Heart left ventricle (tissue), 13 donors: ENCODE measurements at regions not wholly inside any gene's neighbourhood (a gene's known extent, or its start where the extent isn't known, plus 50 kb on each side); places are given as distances from the start of the nearest gene placed in this dataset.

ENCODE experiments used
- POLR2A ChIP-seq, 2 donors: fragments of 450-650 bp; IDR thresholded peaks; one replicate each; pipeline ENCODE4 v1.6.1; 2017; ENCODE audit warnings: antibody characterized with exemption in 2 of 2, mild to moderate bottlenecking in 2 of 2, moderate library complexity in 2 of 2
- TF ChIP-seq, protein P1 (sequence below), 12 donors: fragments of 200-600 bp; sonication (generic) in 4 of 12; IDR thresholded peaks; one replicate each; pipeline versions ENCODE4 v1.5.0 to v1.8.0; 2018 to 2022; ENCODE audit warnings: antibody characterized with exemption in 12 of 12, mild to moderate bottlenecking in 5 of 12
- donor health status: ischemic (EF 13 %, LVEDD 7.1; RV severe dilation, severe dysfunction).
- donor health status: DM: no; HTN: yes; CAD: no.
- donor health status: DM: no; HTN: no; CAD: no.
- donor health status: ischemic (EF 25% LVEDD 6.9; RV normal size, moderate dysfunction).
- donor health status: ischemic (EF 25% LVEDD 5.7; RV mildly dilated, moderate dysfunction).
- donor health status: ischemic (EF 35%, LVEDD 5.7; RV mildly dilated, moderate dysfunction).
- donor health status: nonischemic (EF 11% LVEDD 7.7; RV severe dilation, severe dysfunction).
- donor health status: DM: yes; HTN: yes; CAD: no.
- donor health status: PGD.
- donor health status: ischemic (EF 29% LVEDD 5.4; RV normal size, mild dysfunction).
- donor health status: nonischemic (EF 23%, LVEDD 6.1; RV moderate dilation, normal function).

DNA sequence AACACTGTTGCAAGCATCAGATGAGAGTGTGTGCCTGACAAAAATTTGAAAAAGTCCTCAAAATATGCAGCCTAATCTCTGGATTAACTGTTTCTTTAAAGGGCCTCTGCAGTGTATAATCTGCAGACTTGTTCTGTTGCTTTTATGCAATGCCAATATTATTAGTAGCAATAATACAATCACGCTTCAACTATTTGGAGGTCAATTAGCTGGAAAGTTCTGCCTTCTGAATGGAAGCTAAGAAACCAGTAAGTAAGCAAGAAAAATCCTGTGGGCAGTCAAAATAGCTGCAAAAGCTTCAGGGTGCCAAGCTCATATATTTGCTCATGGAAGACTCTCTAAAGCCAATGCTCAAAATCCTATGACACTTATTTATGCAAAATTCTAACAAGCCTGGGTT, 153.2 kb upstream of the NR2F2 start:
- TF ChIP-seq, protein P1, sequence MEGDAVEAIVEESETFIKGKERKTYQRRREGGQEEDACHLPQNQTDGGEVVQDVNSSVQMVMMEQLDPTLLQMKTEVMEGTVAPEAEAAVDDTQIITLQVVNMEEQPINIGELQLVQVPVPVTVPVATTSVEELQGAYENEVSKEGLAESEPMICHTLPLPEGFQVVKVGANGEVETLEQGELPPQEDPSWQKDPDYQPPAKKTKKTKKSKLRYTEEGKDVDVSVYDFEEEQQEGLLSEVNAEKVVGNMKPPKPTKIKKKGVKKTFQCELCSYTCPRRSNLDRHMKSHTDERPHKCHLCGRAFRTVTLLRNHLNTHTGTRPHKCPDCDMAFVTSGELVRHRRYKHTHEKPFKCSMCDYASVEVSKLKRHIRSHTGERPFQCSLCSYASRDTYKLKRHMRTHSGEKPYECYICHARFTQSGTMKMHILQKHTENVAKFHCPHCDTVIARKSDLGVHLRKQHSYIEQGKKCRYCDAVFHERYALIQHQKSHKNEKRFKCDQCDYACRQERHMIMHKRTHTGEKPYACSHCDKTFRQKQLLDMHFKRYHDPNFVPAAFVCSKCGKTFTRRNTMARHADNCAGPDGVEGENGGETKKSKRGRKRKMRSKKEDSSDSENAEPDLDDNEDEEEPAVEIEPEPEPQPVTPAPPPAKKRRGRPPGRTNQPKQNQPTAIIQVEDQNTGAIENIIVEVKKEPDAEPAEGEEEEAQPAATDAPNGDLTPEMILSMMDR (IDR thresholded peaks at IDR 0.05): no peak
- TF ChIP-seq POLR2A (IDR thresholded peaks at IDR 0.05): no peak
